Left kidney (tissue), 1 donor: ENCODE measurements at regions not wholly inside any gene's neighbourhood (a gene's known extent, or its start where the extent isn't known, plus 50 kb on each side); places are given as distances from the start of the nearest gene placed in this dataset.

Experiments used
- DNase-seq: peaks from one replicate; pipeline ENCODE4 v3.0.0-alpha.2; 2013

DNA sequence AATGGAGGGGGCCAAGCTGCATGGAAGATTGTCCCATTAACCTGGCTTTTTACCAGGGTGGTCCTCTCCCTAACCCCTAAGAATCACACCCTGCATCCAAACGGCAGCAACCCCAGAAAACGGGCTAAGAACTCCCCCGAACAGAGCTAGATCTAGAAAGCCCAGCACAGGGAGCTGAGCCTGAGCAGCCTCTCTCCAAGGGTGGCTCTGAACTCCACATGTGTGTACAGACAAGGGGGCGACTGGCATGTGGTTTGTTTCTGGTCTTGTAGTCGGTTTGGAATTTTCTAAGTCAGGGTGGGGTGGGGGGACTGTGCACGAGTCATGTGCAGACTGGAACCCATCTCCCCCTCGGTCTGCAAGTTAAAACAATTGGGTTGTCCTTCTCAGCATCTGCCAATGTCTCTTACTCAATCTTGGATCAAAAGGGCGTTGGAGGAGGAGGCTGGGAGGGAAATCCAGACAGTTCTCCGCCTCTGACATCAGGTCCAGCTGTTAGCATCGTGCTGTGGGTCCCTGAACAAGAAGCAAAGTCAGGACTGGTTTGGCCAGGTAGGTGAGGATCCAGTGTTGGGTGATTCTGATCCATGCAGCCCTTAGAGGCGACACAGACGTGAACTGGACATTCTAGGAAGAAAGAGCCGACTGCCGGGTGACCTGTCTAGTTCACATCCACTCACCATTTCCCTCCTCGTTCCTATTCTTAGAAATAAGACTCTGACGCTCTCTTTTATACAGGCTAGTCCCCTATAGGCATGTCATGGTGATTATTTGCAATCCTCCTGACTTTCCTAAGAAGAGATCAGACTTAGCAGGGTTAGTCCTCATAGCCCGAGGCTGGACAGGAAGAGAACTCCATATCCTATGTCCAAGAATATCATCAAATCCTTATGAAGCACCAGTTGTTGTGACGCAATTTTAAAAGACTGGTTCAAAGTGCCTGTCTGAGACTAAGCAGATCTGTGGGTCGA, 381.8 kb downstream of the SOX9 start:
- DNase-seq, result no peak

GRCh38 chr17:72503556-72503955, 382.7 kb downstream of the SOX9 start:
- DNase-seq, result no peak

GRCh38 chr17:72504783-72505182, 384.0 kb downstream of the SOX9 start:
- DNase-seq, result no peak

DNA sequence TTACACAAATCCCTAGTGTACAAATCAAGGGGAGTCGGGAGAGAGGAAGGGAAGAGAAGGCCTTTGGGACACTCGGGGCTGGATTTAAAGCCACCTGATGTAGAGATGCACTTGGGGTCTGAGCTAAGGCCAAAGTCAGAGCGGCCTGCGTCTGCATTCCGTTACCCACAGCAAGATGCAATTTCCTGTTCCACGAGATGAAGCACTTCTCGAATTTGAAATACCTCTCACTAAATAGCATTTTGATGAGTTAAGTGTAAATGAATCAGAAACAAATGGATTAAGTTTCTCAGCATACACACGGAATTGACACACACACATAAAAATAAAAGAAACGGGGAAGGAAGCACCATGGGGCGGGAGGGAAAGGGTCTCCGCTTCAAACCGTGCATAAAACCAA, 386.0 kb downstream of the SOX9 start:
- no peak for DNase-seq

GRCh38 chr17:72507370-72507769, 386.6 kb downstream of the SOX9 start:
- no peak for DNase-seq

- DNase-seq, result no peak
Observed at GRCh38 chr17:72510351-72511016, 389.7 kb downstream of the SOX9 start.

GRCh38 chr17:72511242-72511641, 390.4 kb downstream of the SOX9 start:
- no peak for DNase-seq

- DNase-seq, result no peak
Observed at GRCh38 chr17:72511874-72512273, 391.1 kb downstream of the SOX9 start.

DNA sequence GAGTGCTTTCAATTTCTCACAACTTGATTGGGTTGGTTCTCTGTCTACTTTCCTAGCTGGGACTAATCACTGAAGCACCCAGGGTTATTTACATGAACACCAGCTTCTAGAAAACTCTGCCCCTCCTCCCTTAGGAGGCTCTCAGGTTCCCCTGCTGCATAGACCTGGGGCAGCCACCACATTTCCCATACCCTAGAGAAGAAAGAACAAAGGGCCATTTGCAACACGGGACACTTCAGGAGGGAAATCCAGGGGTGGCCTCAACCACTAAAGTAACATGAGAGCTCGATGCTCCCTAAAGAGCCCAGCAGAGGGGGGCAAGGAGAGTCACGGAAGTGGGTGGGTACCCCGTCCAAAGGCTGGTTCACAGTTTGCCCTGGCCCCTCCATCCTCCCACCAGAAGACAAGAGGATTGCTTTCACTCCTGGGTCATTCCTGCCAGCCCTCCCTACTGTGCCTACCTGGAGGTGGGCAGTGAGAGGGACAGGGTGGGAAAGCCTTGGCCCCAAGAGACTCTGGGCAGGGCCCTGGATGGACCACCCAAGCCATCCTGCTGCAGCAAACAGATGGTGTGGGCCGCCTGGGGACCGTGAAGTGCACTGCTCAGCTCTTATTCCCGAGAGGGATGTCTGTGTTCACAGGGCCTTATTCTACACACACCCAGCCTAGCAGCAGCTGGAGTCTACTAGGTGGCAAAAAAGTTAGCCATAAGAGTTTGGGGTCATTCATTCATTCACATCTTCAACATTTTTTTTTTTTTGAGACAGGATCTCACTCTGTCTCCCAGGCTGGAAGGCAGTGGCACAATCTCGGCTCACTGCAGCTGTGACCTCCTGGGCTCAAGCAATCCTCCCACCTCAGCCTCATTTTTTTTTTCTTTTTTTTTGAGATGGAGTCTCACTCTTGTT, 392.1 kb downstream of the SOX9 start:
- no peak for DNase-seq

DNA sequence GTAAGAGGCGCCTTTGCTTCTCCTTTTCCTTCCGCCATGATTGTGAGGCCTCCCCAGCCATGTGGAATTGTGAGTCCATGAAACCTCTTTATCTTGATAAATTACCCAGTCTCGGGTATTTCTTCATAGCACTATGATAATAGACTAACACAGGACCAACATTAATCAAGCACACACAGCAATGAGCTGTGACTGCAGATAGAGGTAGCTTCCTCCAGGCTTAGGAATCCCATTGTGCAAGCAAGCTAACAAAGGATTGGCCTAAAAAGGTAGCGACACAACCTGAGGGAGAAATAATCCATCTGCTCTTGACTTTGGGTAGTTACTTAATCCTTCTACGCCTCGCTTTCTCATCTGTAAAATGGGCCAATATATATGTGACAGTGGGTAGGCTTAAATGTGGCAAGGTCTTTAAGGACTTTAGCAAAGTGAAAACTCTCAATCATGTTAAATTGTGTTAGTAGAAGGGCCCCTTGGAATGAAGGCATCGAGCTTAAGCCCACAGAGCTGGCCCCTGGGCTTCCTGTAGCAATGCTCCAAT, 393.6 kb downstream of the SOX9 start:
- no peak for DNase-seq

DNA sequence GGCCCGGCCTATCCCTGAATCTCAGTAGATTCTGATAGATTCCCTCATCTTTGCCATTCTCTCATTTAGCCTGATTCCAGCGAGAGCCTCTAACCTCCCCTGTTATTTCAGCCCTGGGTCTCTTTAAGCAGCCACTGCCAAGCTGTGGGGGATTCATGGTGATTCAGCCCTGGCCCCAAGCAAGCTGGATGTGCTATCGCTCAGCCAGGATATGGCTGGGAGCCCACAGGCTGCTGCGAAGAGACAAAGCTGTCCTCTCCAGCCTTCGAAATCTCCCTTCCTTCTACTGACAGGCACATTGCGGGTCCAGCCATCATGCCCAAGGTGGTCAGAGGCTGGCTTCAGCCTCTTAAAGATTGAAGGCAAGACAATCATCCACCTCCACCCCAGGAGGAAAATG, 394.1 kb downstream of the SOX9 start:
- no peak for DNase-seq

GRCh38 chr17:72515291-72516065, 394.7 kb downstream of the SOX9 start:
- DNase-seq, result peak; percentile 65

DNA sequence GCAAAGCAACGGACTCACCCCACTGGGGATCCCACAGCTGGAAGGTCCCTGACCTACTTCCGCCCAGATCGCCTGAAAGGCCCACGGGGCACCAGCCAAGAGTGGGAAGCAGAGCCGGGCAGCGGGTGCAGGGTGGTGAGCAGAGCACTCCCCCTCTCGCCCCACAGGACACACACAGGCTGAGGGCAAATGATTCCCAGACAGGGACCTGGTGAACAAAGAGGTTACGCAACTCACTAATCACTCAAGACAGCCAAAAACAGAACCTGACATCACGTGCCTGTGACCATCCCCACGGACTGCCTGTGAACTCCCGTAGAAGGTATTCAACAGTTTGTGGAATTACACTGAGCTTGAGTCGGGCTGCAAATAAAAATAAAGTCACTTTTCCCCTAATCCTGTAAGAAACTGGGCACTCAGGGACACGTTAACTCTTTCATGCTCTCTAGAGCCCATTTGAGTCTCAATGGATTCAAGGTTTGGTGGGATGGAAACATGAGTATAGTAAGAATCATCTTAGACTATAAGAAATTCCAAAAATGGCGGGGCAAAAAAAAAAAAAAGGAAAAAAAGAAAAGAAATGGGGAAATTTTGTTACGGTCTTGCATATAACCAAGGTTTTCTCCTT, 396.1 kb downstream of the SOX9 start:
- no peak for DNase-seq

DNA sequence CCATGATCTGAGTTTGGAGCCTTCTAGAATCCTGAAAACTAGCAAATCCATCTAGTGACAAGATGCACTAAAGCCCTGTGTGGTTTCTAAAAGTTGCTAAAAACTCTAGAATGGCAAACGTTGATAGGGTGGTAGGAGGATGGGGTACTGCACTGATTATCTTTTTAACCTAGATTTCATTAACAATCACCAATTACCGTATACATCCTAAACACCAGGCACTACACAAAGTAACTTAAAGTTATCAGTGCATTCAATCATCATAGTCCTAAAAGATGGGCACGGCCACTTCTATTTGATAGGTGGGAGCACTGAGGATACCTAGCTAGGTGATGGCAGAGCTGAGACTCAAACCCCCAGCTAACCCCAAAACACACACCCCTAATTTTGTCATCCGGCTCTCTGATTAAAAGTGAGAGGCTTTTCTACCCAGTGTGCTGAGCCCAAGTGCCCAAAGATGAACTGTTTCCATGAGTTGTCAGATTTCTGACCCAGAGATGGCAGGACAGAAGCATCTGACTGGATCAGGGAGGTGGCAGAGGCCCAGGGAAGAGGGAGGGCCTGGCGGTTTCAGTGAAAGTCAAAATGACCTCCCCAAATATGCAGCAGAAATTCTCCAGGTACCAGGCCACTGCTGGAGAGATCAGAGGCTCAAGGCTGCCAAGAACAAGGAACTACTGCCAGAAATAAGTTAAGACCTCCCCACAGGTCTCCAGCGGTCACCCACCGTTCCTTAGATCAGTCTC, 396.8 kb downstream of the SOX9 start:
- DNase-seq, result no peak

GRCh38 chr17:72518159-72518732, 397.4 kb downstream of the SOX9 start:
- DNase-seq, result no peak

DNA sequence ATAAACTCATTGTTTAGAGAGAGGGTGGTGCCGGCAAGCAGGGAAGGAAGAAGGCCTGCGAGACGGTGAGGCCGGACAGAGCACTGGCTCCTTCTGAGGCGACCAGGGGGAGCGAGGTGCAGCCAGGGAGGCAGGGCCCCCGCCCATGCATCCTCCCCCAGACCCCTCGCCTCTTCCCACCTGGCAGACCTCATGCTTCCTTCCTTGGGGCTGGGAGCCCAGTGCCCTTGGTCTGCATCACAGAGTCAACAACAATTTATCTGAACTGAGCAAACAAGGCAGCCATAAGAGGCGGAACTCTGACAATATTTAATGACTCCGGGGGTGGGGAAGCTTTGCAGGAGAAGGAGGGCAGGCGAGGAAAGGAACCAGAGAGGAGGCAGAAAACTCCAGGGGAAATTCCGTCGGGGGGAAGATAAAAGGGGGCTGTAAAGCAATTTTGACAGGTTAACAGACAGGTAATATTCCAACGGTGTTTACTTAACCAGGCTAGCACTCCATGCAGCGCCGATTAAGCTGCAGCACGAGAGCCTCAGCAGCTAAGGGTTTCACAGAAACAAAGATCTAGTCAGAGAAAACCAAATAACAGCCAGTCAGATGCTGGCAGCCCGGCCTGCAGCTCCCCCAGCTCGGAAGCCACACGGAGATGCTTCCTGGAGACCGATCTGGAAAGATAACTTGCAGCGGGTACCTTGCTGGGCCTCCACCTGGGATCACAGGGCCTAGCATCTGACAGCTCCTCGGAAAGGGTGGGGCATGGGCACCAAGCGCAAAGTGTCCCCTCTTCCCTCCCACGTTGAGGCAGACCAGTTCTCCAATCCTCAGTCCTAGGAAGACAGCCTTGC, 398.2 kb downstream of the SOX9 start:
- DNase-seq, result peak; percentile 51

GRCh38 chr17:72519598-72519936, 398.7 kb downstream of the SOX9 start:
- DNase-seq, result no peak

- no peak for DNase-seq
Observed at GRCh38 chr17:72520665-72521303, 400.0 kb downstream of the SOX9 start.
